ENCODE measurements at regions not wholly inside any gene's neighbourhood (a gene's known extent, or its start where the extent isn't known, plus 50 kb on each side); places are given as distances from the start of the nearest gene placed in this dataset.

- TF ChIP-seq, protein P1, sequence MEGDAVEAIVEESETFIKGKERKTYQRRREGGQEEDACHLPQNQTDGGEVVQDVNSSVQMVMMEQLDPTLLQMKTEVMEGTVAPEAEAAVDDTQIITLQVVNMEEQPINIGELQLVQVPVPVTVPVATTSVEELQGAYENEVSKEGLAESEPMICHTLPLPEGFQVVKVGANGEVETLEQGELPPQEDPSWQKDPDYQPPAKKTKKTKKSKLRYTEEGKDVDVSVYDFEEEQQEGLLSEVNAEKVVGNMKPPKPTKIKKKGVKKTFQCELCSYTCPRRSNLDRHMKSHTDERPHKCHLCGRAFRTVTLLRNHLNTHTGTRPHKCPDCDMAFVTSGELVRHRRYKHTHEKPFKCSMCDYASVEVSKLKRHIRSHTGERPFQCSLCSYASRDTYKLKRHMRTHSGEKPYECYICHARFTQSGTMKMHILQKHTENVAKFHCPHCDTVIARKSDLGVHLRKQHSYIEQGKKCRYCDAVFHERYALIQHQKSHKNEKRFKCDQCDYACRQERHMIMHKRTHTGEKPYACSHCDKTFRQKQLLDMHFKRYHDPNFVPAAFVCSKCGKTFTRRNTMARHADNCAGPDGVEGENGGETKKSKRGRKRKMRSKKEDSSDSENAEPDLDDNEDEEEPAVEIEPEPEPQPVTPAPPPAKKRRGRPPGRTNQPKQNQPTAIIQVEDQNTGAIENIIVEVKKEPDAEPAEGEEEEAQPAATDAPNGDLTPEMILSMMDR (IDR thresholded peaks at IDR 0.05; ENCODE audit: insufficient read depth, low read length, poor library complexity, severe bottlenecking), result no peak
- no peak for TF ChIP-seq EZH2phosphoT487 (conservative IDR thresholded peaks at IDR 0.05; ENCODE audit: low read length)
Observed at GRCh38 chr11:34001557-34002064, 49.9 kb upstream of the CAPRIN1 start.

All from SU-DHL-6 (cell line).